Natural killer cell treated with Interleukin-12 subunit alpha and Interleukin-12 subunit beta and Interleukin-15 and Interleukin-18, amount 100 ng/mL, for 72 hours (primary cell): ENCODE measurements at regions not wholly inside any gene's neighbourhood (a gene's known extent, or its start where the extent isn't known, plus 50 kb on each side); places are given as distances from the start of the nearest gene placed in this dataset.

Experiments
- ATAC-seq, 2 donors: fragments of 150-1000 bp; cut with Tn5 transposase in 1 of 2; sonication (Bioruptor Pico), chemical (Tn5 transposase) in 1 of 2; 2 replicates each; pipeline ENCODE4 v1.10.0; 2021
- DNase-seq: peaks from one replicate; pipeline ENCODE4 v3.0.0; 2022; ENCODE audit warnings: low spot score
- H3K27ac Mint-ChIP-seq, 2 donors: 1 replicate in 1 of 2; 2 replicates in 1 of 2; pipeline ENCODE4 v1.8.0; 2022; ENCODE audit warnings: mixed read lengths in 2 of 2, mild to moderate bottlenecking in 1 of 2, moderate library complexity in 1 of 2
- H3K27me3 Mint-ChIP-seq, 2 donors: 1 replicate in 1 of 2; 2 replicates in 1 of 2; pipeline ENCODE4 v1.8.0; 2022; ENCODE audit warnings: mixed read lengths in 2 of 2
- H3K36me3 Mint-ChIP-seq: one replicate; pipeline ENCODE4 v1.8.0; 2022; ENCODE audit warnings: mixed read lengths
- H3K4me1 Mint-ChIP-seq, 2 donors: 1 replicate in 1 of 2; 2 replicates in 1 of 2; pipeline ENCODE4 v1.8.0; 2022; ENCODE audit warnings: low read depth in 2 of 2, mixed read lengths in 2 of 2, mild to moderate bottlenecking in 1 of 2
- H3K4me3 Mint-ChIP-seq: one replicate; pipeline ENCODE4 v1.8.0; 2022; ENCODE audit warnings: mixed read lengths
- H3K9me3 Mint-ChIP-seq: 2 replicates; pipeline ENCODE4 v1.8.0; 2022; ENCODE audit warnings: mixed read lengths

DNA sequence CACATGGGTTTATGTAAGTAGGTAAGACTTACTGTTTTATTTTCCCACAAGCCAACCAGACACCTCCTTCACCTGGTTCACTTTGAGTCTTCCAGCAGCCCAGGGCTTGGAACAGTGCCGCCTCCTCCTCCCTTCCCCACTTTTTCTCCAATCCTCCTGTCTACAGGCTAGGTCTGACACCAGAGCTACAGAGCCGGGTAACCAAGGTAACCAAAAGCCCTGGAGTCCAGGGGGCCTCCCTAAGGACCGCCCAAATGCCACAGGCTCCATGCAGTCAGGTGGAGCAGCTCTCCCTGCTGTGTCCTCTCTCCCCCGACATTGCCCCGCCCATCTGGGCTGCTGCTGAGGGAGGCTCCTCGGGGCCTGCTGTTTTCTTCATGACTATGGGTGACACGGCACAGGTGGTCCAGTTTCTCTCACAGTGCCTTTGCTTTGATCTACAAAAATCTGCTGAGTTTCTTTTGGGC lies 138.0 kb upstream of the EFNA5 start:
- no peak overlapping the region for H3K27ac Mint-ChIP-seq
- no peaks in the 10 kb centered on the region for H3K27me3 Mint-ChIP-seq
- H3K4me3 Mint-ChIP-seq: no peak overlapping the region
- no peaks in the 10 kb centered on the region for H3K9me3 Mint-ChIP-seq
- no peak for ATAC-seq
- H3K36me3 Mint-ChIP-seq: no peaks in the 10 kb centered on the region
- no peak for DNase-seq
- H3K4me1 Mint-ChIP-seq: no peaks in the 10 kb centered on the region

DNA sequence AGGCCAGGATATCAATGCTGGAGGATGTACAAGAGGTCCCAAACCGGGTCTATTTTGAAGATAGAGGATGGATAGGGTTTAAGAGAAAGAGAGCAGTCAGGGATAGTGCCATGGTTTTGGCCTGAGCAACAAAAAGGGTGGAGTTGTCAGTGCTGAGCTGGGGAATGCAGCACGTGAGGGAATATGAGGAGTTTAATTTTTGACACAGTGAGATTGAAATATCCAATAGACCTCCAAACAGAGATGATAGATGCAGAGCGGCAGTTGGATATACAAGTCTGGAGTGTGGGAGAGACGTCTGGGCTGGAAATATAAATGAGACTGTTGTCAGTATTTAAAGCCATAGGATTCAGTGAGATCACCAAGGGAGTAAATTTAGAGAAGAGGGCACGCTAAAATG lies 136.7 kb upstream of the EFNA5 start:
- Mint-ChIP-seq H3K9me3 (no peaks in the 10 kb centered on the region), H3K4me3 (no peak overlapping the region), H3K27me3 (no peaks in the 10 kb centered on the region), H3K27ac (no peak overlapping the region), H3K36me3 (no peaks in the 10 kb centered on the region), H3K4me1 (no peaks in the 10 kb centered on the region)
- DNase-seq (no peak), ATAC-seq (no peak)

DNA sequence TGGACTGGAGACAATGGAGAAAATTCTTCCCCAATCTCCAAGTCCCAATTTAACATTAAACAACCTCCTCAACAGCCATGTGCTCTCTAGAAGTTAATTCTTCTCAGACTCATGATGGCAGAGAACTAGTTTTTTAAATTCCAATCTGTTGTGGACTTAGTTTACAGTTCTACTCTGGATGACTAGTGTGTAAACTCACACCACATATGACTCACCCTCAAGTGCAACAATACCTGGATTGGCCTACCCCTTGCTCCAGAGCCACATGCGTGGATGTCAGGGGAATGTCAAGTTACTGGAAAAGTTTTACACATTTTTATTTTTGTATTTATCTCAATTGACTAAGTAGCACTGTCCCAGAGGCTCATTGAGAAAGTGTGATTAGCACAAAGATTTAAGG lies 136.0 kb upstream of the EFNA5 start:
- ATAC-seq (no peak), DNase-seq (no peak)
- Mint-ChIP-seq H3K4me3 (no peak overlapping the region), H3K4me1 (no peaks in the 10 kb centered on the region), H3K27me3 (no peaks in the 10 kb centered on the region), H3K36me3 (no peaks in the 10 kb centered on the region), H3K27ac (no peak overlapping the region), H3K9me3 (no peaks in the 10 kb centered on the region)

DNA sequence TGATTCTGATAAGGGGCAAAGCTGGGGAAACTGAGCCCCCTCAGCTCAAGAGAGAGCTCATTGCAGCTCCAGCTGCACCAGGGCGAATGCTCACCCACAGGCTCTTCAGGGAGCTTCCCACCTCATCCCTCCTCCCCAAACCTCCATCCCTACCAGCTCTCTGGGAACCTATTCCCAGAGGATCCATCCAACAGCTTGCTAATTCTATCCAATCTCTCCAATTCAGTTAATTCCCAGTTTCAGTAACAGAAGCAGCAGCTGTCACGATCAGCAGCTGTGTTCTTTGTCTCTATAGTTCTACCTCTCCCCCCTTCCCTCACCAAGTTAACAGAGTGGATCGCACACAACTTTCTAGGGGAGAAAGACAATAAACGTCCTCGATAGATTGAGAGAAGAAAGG lies 135.5 kb upstream of the EFNA5 start:
- H3K27ac Mint-ChIP-seq: no peak overlapping the region
- no peak for DNase-seq
- no peak for ATAC-seq
- H3K4me3 Mint-ChIP-seq: no peak overlapping the region
- H3K4me1 Mint-ChIP-seq: no peaks in the 10 kb centered on the region
- no peaks in the 10 kb centered on the region for H3K36me3 Mint-ChIP-seq
- no peaks in the 10 kb centered on the region for H3K27me3 Mint-ChIP-seq
- H3K9me3 Mint-ChIP-seq: no peaks in the 10 kb centered on the region

DNA sequence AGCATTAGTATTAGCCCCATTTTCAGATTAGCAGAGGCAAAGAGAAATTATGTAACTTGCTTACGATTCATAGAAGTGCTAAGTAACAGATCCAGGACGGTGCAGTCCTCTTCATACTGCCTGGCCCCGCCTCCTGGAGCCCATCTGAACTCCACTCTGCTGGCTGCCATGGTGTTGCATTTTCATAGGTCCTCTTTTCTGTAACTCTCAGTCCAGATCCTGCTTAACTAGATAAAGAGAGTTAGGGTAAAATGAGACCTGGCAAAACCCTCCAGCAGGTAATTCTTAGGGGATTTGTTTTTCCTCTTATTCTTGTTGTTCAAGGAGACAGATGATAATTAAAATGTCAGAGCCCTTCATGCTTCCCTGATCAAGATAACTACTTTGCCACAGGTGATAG lies 135.1 kb upstream of the EFNA5 start:
- no peak overlapping the region for H3K4me3 Mint-ChIP-seq
- H3K27ac Mint-ChIP-seq: no peak overlapping the region
- no peaks in the 10 kb centered on the region for H3K4me1 Mint-ChIP-seq
- DNase-seq (no peak), ATAC-seq (no peak)
- no peaks in the 10 kb centered on the region for H3K27me3 Mint-ChIP-seq
- H3K36me3 Mint-ChIP-seq: no peaks in the 10 kb centered on the region
- H3K9me3 Mint-ChIP-seq: no peaks in the 10 kb centered on the region

- H3K36me3 Mint-ChIP-seq: no peaks in the 10 kb centered on the region
- H3K9me3 Mint-ChIP-seq: no peaks in the 10 kb centered on the region
- DNase-seq: no peak
- no peak overlapping the region for H3K4me3 Mint-ChIP-seq
- no peak for ATAC-seq
- no peaks in the 10 kb centered on the region for H3K4me1 Mint-ChIP-seq
- H3K27ac Mint-ChIP-seq: no peak overlapping the region
- no peaks in the 10 kb centered on the region for H3K27me3 Mint-ChIP-seq
Measured at GRCh38 chr5:107805166-107805565, 134.4 kb upstream of the EFNA5 start.

DNA sequence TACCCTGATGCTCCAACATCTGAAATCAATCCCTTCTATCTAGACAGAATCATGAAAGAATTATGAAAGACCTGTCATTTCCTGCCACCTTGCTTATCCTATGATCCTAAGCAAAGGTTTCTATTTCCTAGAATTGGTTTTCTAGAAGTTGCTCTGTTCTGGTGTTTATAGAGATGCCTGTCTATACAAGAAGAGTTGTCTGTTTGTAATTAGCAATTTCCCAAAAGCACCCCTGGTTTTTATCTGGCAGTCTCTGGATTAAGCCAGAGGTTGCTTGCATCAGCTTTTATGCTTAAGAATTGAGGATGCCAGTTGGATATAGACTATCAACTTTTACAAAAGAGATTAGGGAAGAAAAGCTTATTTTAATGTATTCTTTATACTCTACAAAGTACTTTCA lies 133.0 kb upstream of the EFNA5 start:
- Mint-ChIP-seq H3K27ac (no peak overlapping the region), H3K36me3 (no peaks in the 10 kb centered on the region)
- no peak for ATAC-seq

DNA sequence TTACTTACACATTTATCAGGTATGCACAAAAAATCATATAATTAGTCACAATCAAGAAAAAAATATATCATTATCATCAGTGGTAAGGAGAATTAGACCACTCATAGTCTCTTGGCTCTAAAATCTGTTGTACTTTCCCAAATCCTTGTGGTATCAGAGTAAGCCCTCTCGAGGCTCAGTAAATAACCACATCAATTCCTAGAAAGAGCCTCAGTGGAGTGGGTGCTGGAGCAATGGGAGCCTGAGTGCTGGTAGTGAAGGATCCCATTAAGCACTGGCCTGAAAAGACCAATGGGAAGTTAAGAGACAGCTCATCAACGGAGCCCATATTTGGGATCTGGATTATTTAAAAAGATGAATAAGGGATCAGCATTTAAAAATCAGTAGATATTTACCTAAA lies 130.3 kb upstream of the EFNA5 start:
- Mint-ChIP-seq H3K27me3 (no peaks in the 10 kb centered on the region), H3K4me1 (no peaks in the 10 kb centered on the region), H3K36me3 (no peaks in the 10 kb centered on the region), H3K4me3 (no peak overlapping the region), H3K9me3 (no peaks in the 10 kb centered on the region), H3K27ac (no peak overlapping the region)
- ATAC-seq (no peak), DNase-seq (no peak)

More for the DNA sequence above, 133.0 kb upstream of the EFNA5 start:
- no peaks in the 10 kb centered on the region for H3K27me3 Mint-ChIP-seq
- no peak for DNase-seq
- H3K9me3 Mint-ChIP-seq: no peaks in the 10 kb centered on the region
- H3K4me1 Mint-ChIP-seq: no peaks in the 10 kb centered on the region
- no peak overlapping the region for H3K4me3 Mint-ChIP-seq

DNA sequence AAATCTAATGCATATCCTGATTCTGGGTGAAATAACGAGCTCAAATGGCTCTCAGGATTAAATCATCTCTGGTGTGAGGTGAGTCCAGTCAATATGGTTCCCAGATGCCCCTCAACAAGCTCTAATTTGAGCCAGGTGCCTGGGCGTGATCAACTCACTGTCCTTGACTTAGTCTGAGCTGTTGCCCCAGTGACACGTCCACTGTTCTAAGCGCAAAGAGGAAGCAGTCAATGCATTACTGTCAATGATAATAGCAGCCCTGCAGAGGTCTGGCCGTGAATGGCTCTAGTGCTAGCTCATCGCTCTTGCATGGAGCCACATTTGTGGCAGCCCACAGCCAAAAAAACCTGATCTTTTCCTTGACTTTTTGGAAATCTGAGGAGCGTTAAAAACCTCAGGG lies 128.6 kb upstream of the EFNA5 start:
- Mint-ChIP-seq H3K27me3 (no peaks in the 10 kb centered on the region), H3K9me3 (no peaks in the 10 kb centered on the region), H3K4me1 (no peaks in the 10 kb centered on the region), H3K4me3 (no peak overlapping the region), H3K36me3 (no peaks in the 10 kb centered on the region), H3K27ac (no peak overlapping the region)
- no peak for DNase-seq
- ATAC-seq: no peak

DNA sequence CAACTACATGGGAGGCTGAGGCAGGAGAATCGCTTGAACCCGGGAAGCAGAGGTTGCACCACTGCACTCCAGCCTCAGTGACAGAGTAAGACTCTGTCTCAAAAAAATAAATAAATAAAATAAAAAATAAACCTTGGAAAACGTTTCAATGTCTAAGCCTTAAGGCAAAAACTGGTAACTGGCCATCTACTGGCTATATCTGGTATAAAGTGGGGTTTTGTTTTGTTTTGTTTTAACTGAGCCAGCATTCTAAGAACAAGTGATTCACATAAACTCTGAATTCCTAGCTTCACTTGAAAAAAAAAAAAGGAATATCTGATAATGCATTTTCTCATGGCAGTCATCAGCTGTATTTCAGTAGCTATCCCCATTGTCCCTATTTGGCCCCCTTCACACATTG lies 126.1 kb upstream of the EFNA5 start:
- H3K27me3 Mint-ChIP-seq: no peaks in the 10 kb centered on the region
- no peaks in the 10 kb centered on the region for H3K9me3 Mint-ChIP-seq
- no peak overlapping the region for H3K4me3 Mint-ChIP-seq
- H3K36me3 Mint-ChIP-seq: no peaks in the 10 kb centered on the region
- no peak overlapping the region for H3K27ac Mint-ChIP-seq
- DNase-seq: no peak
- no peak for ATAC-seq
- H3K4me1 Mint-ChIP-seq: no peaks in the 10 kb centered on the region

GRCh38 chr5:107794741-107795140 lies 124.0 kb upstream of the EFNA5 start:
- Mint-ChIP-seq H3K36me3 (no peaks in the 10 kb centered on the region), H3K4me3 (no peak overlapping the region), H3K27me3 (no peaks in the 10 kb centered on the region), H3K9me3 (no peaks in the 10 kb centered on the region), H3K4me1 (no peaks in the 10 kb centered on the region), H3K27ac (no peak overlapping the region)
- DNase-seq (no peak), ATAC-seq (no peak)

DNA sequence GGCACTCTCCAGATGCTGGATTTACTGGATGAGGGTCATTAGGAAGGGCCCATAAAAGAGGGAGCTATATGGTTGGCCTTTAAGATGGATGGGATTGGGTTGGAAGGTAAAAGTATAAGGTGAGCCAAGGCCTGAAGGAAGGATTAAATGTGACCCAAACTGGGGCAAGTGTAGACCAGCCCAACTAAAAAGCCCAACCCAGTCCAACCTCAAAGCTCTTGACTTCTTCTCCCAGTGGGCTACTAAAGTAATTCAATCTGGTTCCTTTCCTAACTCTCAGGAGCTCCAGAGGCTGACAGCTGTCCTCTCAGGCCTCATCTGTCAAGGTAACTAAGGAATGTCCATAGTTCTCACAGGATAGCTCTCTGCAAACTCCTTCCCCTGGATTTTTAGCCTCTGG lies 122.2 kb upstream of the EFNA5 start:
- Mint-ChIP-seq H3K27ac (no peak overlapping the region), H3K4me3 (no peak overlapping the region), H3K9me3 (no peaks in the 10 kb centered on the region), H3K27me3 (no peaks in the 10 kb centered on the region), H3K4me1 (no peaks in the 10 kb centered on the region), H3K36me3 (no peaks in the 10 kb centered on the region)
- DNase-seq: no peak
- ATAC-seq: peak in 1 of 2 donors; percentile 44

GRCh38 chr5:107790671-107791070 lies 119.9 kb upstream of the EFNA5 start:
- no peak overlapping the region for H3K4me3 Mint-ChIP-seq
- H3K27me3 Mint-ChIP-seq: no peaks in the 10 kb centered on the region
- H3K27ac Mint-ChIP-seq: no peak overlapping the region
- H3K36me3 Mint-ChIP-seq: no peaks in the 10 kb centered on the region
- no peaks in the 10 kb centered on the region for H3K9me3 Mint-ChIP-seq
- H3K4me1 Mint-ChIP-seq: no peaks in the 10 kb centered on the region
- DNase-seq (no peak), ATAC-seq (no peak)

DNA sequence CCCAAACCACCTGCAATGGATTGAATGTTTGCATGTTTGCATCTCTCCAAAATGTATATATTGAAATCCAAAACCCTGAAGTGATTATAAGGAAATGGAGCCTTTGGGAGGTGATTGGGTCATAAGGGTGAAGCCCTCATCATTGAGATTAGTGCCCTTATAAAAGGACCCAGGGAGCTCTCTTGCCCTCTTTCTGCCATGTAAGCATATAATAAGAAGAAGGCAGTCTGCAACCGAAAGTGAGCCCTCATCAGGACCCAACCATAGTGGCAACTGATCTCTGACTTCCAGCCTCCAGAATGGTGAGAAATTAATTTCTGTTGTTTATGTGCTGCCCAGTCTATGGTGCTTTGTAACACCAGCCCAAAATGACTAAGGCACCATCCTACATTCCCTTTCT lies 115.7 kb upstream of the EFNA5 start:
- no peak for DNase-seq
- Mint-ChIP-seq H3K4me3 (no peak overlapping the region), H3K9me3 (no peaks in the 10 kb centered on the region), H3K27me3 (no peaks in the 10 kb centered on the region), H3K4me1 (no peaks in the 10 kb centered on the region), H3K36me3 (no peaks in the 10 kb centered on the region), H3K27ac (no peak overlapping the region)
- ATAC-seq: no peak

- no peaks in the 10 kb centered on the region for H3K9me3 Mint-ChIP-seq
- no peaks in the 10 kb centered on the region for H3K4me1 Mint-ChIP-seq
- H3K36me3 Mint-ChIP-seq: no peaks in the 10 kb centered on the region
- ATAC-seq (no peak), DNase-seq (no peak)
- no peak overlapping the region for H3K27ac Mint-ChIP-seq
- H3K27me3 Mint-ChIP-seq: peaks cover 6 to 8% of the 10 kb centered on the region in 2 donors
- H3K4me3 Mint-ChIP-seq: no peak overlapping the region
Measured at GRCh38 chr5:107783551-107783950, 112.8 kb upstream of the EFNA5 start.
